ENCODE measurements at regions not wholly inside any gene's neighbourhood (a gene's known extent, or its start where the extent isn't known, plus 50 kb on each side); places are given as distances from the start of the nearest gene placed in this dataset.

DNA sequence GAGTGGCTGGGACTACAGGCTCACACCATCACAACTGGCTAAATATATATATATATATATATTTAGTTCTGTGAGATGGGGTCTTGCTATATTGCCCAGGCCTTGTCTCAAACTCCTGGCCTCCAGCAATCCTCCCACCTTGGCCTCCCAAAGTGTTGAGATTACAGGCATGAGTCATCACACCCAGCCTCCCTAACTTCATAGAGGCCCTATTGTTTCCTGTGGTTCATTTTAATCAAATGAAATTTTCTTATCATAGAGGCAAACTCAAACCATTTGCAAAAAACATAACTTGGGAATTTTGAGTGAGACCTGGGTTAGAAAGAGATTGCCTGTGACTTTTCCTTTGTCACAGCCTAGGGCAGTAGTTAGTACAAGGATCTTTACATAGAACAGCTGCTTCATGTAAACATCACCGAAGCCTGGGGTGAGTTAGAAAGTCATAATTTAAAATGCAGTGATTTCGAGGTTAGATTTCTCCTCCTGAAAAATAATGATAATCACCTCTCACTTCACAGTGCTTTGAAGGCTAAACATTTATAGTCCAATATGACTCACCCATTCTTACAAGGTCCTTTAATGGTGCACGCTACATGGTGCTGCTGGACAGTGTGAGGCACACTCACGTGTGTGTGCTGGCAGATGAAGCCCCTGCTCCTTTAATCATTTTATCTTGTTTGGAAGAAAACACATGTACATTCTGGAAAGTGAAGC, 188.9 kb downstream of the RHOU start:
- DNase-seq (ENCODE audit: low spot score) = no peak
- ATAC-seq = no peak
- H3K27me3 ChIP-seq (ENCODE audit: control insufficient read depth in 1 of 2, insufficient read depth in 2 of 2, low read length in 2 of 2) = no peaks in the 10 kb centered on the region
- H3K4me3 ChIP-seq (replicated peaks in 1 of 3; ENCODE audit: insufficient read depth in 1 of 3, low read depth in 2 of 3, low read length in 3 of 3) = no peak overlapping the region
- no TSS peak for BruUV-seq (replicated peaks)
- H3K9ac ChIP-seq (ENCODE audit: insufficient read depth, low read depth, low read length) = no peak overlapping the region
- in situ Hi-C loops (cut with HindIII; ENCODE audit: extremely low pct_ligation_motif_present, low pct_unique_long_range_greater_than_20kb) = no loop called here
- TF ChIP-seq ZMYM4 (CRISPR knock-in tag; IDR thresholded peaks at IDR 0.05) (no peak), ZNF121 (CRISPR knock-in tag; IDR thresholded peaks at IDR 0.05) (peak; percentile 54; the same call in 1 of the 2 replicates), FOSL2 (CRISPR knock-in tag; IDR thresholded peaks at IDR 0.05) (0 out of 2 replicates have a peak, but pooled peaks have one; percentile 39), MAFK (conservative IDR thresholded peaks at IDR 0.05 in 1 of 2, IDR thresholded peaks at IDR 0.05 in 1 of 2; ENCODE audit: low read length in 2 of 2) (no peak), PREB (CRISPR knock-in tag; IDR thresholded peaks at IDR 0.05) (no peak)
- TF ChIP-seq, protein P1, sequence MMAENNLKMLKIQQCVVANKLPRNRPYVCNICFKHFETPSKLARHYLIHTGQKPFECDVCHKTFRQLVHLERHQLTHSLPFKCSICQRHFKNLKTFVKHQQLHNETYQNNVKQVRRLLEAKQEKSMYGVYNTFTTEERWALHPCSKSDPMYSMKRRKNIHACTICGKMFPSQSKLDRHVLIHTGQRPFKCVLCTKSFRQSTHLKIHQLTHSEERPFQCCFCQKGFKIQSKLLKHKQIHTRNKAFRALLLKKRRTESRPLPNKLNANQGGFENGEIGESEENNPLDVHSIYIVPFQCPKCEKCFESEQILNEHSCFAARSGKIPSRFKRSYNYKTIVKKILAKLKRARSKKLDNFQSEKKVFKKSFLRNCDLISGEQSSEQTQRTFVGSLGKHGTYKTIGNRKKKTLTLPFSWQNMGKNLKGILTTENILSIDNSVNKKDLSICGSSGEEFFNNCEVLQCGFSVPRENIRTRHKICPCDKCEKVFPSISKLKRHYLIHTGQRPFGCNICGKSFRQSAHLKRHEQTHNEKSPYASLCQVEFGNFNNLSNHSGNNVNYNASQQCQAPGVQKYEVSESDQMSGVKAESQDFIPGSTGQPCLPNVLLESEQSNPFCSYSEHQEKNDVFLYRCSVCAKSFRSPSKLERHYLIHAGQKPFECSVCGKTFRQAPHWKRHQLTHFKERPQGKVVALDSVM (CRISPR knock-in tag; IDR thresholded peaks at IDR 0.05) = peak; percentile 83
- H2AFZ ChIP-seq (ENCODE audit: low read length) = no peak overlapping the region
- peaks cover 48% of the 10 kb centered on the region for H3K4me1 ChIP-seq (ENCODE audit: insufficient read depth, low read length)
- FAIRE-seq = no peak
- H3K79me2 ChIP-seq (ENCODE audit: insufficient read depth, low read length) = no peaks in the 10 kb centered on the region
- CTCF ChIA-PET (ENCODE audit: low intra/inter-chr PET ratio, low total read pairs) = no interaction called here
- POLR2A ChIA-PET = no interaction called here
- no peaks in the 10 kb centered on the region for H4K20me1 ChIP-seq (ENCODE audit: insufficient read depth, low read length)
- intact Hi-C loops (cut with micrococcal nuclease; ENCODE audit: unreplicated experiment) = loop anchor here (1.0 kb wide), 1 partner anchor 34 kb away; no protein-coding TSS in a partner anchor
- no peaks in the 10 kb centered on the region for H3K9me3 ChIP-seq (ENCODE audit: low read length)
- WGBS (ENCODE audit: low lambda C conversion rate) = 64% methylated on average over 4 of the region's 4 CpGs
- no peaks in the 10 kb centered on the region for H3K36me3 ChIP-seq (replicated peaks in 1 of 2; ENCODE audit: control insufficient read depth in 1 of 2, insufficient read depth in 2 of 2, low read length in 2 of 2)
- H3K27ac ChIP-seq (ENCODE audit: extremely low read length, insufficient read depth, low read length) = no peak overlapping the region
- no peak overlapping the region for H3K4me2 ChIP-seq (ENCODE audit: low read depth, low read length)

Measured in HepG2 (cell line).